GM12874 (cell line): ENCODE measurements at regions not wholly inside any gene's neighbourhood (a gene's known extent, or its start where the extent isn't known, plus 50 kb on each side); places are given as distances from the start of the nearest gene placed in this dataset.

Source experiments
- CTCF ChIP-seq: IDR thresholded peaks from 2 replicates; pipeline ENCODE4 v1.5.1; 2011; ENCODE audit warnings: low read depth, mild to moderate bottlenecking, control low read depth, low read length, moderate library complexity; ENCODE audit not compliant: insufficient read depth

GRCh38 chr3:106403371-106404145 is 534.7 kb upstream of the CBLB start:
- TF ChIP-seq CTCF: no peak

GRCh38 chr3:106413683-106414082 is 544.9 kb upstream of the CBLB start:
- no peak for TF ChIP-seq CTCF

DNA sequence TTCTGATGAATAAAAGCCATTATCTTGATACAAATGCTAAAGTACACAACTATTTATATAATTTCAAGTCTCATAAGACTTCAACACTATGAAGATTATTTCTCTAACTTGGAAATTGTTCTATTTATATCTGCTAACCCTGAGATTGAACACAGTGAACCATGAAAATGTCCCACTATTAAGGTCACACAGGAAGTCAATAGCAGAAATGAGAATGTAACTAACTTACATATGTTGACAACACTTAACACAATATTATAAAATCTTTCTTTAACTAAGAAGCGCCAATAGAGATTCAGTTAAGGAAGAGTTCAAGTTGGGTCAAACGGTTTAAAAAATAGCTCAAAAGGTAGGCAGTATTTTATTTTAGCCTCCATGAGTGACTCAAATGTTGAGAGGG is 551.8 kb upstream of the CBLB start:
- TF ChIP-seq CTCF: no peak

- TF ChIP-seq CTCF: no peak
Observed at GRCh38 chr3:106421426-106421825, 552.6 kb upstream of the CBLB start.

- TF ChIP-seq CTCF: no peak
Observed at GRCh38 chr3:106421909-106422308, 553.1 kb upstream of the CBLB start.

DNA sequence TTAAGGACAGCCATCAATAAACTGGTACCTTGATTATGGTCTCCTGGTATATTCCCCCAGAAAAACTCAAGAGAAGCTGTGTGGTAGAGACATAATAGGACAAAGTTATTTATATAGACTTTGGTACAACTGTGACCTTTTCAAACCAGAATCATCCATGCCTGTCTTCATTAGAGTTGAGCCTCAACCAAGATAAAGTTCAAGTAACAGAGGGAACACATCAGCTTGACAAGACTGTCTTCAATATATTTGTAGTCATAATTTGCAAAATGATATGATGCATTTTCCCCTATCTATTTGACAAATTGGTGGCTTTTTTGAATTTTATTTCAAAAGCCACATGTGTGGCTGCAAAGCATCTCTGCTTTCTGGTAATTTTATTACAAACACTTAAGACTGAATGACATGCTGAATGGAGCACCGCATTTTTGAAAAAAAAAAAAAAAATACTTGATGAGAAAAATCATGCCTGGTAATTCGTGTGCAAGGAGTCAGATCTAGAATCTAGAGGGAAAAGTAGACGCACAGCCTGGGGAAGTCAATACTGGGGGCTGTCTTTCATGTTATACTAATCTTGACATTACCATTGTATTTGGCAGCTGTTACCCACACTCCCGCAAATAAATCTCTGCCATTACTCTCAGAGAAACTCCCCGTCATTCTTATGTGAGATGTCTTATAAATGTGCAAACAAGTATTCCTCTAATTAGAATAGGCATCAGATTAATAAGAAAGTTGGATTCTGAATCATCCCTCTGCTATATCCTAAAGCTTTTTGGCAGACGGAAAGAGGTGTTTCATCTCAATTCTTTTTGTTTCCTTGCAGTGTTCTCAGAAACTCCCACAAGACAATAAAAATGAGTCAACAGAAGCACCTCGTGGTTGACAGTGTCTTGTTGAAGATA is 554.8 kb upstream of the CBLB start:
- TF ChIP-seq CTCF: no peak

DNA sequence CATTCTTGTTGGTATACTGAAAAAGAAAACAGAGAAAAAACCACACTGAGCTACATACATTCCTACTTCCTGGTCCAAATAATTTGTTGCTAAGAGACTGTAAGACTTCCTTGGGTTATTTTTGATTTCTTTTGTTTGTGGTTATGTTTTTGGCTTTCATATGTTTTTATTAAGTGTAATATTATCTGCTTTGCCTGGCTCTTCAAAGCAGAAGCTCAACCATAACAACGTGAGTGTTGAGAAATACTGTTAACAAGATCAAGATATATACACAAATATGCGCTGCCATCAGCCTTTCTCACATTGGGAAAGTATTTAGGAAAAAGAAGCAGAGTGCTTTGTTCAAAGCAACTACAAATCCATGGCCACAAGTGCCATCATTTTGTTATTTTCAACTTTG is 556.2 kb upstream of the CBLB start:
- TF ChIP-seq CTCF: no peak
